ENCODE measurements at regions not wholly inside any gene's neighbourhood (a gene's known extent, or its start where the extent isn't known, plus 50 kb on each side); places are given as distances from the start of the nearest gene placed in this dataset.

GRCh38 chr2:150674283-150674682 lies 186.8 kb upstream of the RND3 start:
- TF ChIP-seq ZBTB7A (IDR thresholded peaks at IDR 0.05; ENCODE audit: low read depth) (no peak), EP300 (IDR thresholded peaks at IDR 0.05; ENCODE audit: borderline replicate concordance) (no peak), TAF1 (IDR thresholded peaks at IDR 0.05; ENCODE audit: low read depth) (no peak), REST (IDR thresholded peaks at IDR 0.05; ENCODE audit: low read depth) (no peak), TEAD4 (IDR thresholded peaks at IDR 0.05) (no peak), CREB1 (IDR thresholded peaks at IDR 0.05; ENCODE audit: low read depth) (no peak), FOXM1 (IDR thresholded peaks at IDR 0.05; ENCODE audit: borderline replicate concordance, low read depth) (no peak), YY1 (IDR thresholded peaks at IDR 0.05; ENCODE audit: low read depth) (no peak), NFIC (IDR thresholded peaks at IDR 0.05) (no peak), CEBPB (IDR thresholded peaks at IDR 0.05) (no peak)
- TF ChIP-seq, protein P1, sequence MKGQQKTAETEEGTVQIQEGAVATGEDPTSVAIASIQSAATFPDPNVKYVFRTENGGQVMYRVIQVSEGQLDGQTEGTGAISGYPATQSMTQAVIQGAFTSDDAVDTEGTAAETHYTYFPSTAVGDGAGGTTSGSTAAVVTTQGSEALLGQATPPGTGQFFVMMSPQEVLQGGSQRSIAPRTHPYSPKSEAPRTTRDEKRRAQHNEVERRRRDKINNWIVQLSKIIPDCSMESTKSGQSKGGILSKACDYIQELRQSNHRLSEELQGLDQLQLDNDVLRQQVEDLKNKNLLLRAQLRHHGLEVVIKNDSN (IDR thresholded peaks at IDR 0.05): no peak
- TF ChIP-seq, protein P2, sequence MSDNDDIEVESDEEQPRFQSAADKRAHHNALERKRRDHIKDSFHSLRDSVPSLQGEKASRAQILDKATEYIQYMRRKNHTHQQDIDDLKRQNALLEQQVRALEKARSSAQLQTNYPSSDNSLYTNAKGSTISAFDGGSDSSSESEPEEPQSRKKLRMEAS (IDR thresholded peaks at IDR 0.05): no peak
